ENCODE measurements at regions not wholly inside any gene's neighbourhood (a gene's known extent, or its start where the extent isn't known, plus 50 kb on each side); places are given as distances from the start of the nearest gene placed in this dataset.

- H3K9me3 Mint-ChIP-seq (ENCODE audit: unreplicated experiment): peaks cover 2% of the 10 kb centered on the region
- H3K27ac Mint-ChIP-seq (ENCODE audit: unreplicated experiment): no peak overlapping the region
- TF ChIP-seq, protein P1, sequence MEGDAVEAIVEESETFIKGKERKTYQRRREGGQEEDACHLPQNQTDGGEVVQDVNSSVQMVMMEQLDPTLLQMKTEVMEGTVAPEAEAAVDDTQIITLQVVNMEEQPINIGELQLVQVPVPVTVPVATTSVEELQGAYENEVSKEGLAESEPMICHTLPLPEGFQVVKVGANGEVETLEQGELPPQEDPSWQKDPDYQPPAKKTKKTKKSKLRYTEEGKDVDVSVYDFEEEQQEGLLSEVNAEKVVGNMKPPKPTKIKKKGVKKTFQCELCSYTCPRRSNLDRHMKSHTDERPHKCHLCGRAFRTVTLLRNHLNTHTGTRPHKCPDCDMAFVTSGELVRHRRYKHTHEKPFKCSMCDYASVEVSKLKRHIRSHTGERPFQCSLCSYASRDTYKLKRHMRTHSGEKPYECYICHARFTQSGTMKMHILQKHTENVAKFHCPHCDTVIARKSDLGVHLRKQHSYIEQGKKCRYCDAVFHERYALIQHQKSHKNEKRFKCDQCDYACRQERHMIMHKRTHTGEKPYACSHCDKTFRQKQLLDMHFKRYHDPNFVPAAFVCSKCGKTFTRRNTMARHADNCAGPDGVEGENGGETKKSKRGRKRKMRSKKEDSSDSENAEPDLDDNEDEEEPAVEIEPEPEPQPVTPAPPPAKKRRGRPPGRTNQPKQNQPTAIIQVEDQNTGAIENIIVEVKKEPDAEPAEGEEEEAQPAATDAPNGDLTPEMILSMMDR (IDR thresholded peaks at IDR 0.05; ENCODE audit: partially characterized antibody, unreplicated experiment): no peak
- H3K36me3 Mint-ChIP-seq (ENCODE audit: unreplicated experiment): peaks cover 2% of the 10 kb centered on the region
- H3K4me3 Mint-ChIP-seq (ENCODE audit: unreplicated experiment): no peak overlapping the region
- no peak for DNase-seq
- peaks cover 2% of the 10 kb centered on the region for H3K27me3 Mint-ChIP-seq (ENCODE audit: unreplicated experiment)
- H3K4me1 Mint-ChIP-seq (ENCODE audit: low read depth, unreplicated experiment): peaks cover 2% of the 10 kb centered on the region
These were observed 209.3 kb downstream of the SS18 start for GRCh38 chr18:25881149-25881548.

DNA sequence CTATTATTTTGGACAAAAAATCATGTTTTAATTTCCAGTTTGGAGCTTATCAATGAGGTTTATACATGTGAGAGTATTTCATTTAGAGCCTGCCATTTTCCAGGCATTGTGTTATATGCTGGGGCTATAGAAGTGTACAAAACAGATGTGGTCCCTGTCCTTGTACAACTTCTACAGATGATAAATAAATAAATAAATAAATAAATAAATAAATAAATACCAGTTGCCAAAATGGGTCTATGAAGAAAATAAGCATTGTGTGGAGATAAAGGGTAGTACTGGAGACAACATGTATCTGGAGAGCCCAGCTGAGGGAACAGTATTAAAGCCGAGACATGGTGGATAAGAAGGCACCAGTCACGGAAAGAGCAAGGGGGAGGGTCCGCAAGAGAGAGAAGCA lies 210.0 kb downstream of the SS18 start:
- peaks cover 2% of the 10 kb centered on the region for H3K9me3 Mint-ChIP-seq (ENCODE audit: unreplicated experiment)
- H3K36me3 Mint-ChIP-seq (ENCODE audit: unreplicated experiment): no peaks in the 10 kb centered on the region
- H3K4me1 Mint-ChIP-seq (ENCODE audit: low read depth, unreplicated experiment): peaks cover 5% of the 10 kb centered on the region
- DNase-seq: no peak
- TF ChIP-seq, protein P1 (IDR thresholded peaks at IDR 0.05; ENCODE audit: partially characterized antibody, unreplicated experiment): no peak
- peaks cover 2% of the 10 kb centered on the region for H3K27me3 Mint-ChIP-seq (ENCODE audit: unreplicated experiment)
- no peak overlapping the region for H3K4me3 Mint-ChIP-seq (ENCODE audit: unreplicated experiment)
- no peak overlapping the region for H3K27ac Mint-ChIP-seq (ENCODE audit: unreplicated experiment)

DNA sequence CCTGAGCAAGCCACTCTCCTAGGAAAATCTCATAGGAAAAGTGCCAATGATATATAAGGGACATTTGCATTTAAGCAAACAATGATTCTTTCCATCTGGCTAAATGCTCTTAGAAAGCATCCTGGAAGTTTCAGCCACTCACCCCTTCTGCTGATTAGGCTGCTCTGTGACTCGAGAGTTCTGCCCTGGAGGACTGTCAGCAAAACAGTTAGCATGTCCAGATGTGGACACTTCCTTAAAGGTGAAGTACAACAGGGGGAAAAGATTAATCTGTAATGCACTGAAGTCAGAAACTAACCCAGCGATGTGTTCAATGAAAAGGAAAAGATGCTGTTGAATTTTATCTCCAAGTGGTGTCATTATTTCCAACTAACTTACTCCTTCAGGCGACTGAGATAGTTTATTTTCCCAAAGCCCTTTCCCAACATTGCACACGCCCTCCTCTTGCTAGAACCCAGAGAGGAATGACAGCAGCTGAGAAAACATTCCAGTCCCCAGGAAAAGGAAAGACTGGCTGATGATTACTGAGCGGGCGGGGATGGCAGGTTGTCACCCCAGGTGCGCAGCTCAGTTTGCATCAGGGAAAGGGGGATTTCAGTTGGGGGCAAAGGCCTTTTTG lies 214.0 kb downstream of the SS18 start:
- Mint-ChIP-seq H3K27me3 (ENCODE audit: unreplicated experiment) (peaks cover 2% of the 10 kb centered on the region), H3K9me3 (ENCODE audit: unreplicated experiment) (peaks cover 1% of the 10 kb centered on the region), H3K4me3 (ENCODE audit: unreplicated experiment) (no peak overlapping the region), H3K36me3 (ENCODE audit: unreplicated experiment) (no peaks in the 10 kb centered on the region), H3K4me1 (ENCODE audit: low read depth, unreplicated experiment) (peaks cover 5% of the 10 kb centered on the region), H3K27ac (ENCODE audit: unreplicated experiment) (no peak overlapping the region)
- TF ChIP-seq, protein P1 (IDR thresholded peaks at IDR 0.05; ENCODE audit: partially characterized antibody, unreplicated experiment): no peak
- DNase-seq: no peak

- Mint-ChIP-seq H3K9me3 (ENCODE audit: unreplicated experiment) (peaks cover 2% of the 10 kb centered on the region), H3K27ac (ENCODE audit: unreplicated experiment) (no peak overlapping the region), H3K27me3 (ENCODE audit: unreplicated experiment) (peaks cover 2% of the 10 kb centered on the region), H3K4me1 (ENCODE audit: low read depth, unreplicated experiment) (peaks cover 5% of the 10 kb centered on the region), H3K36me3 (ENCODE audit: unreplicated experiment) (no peaks in the 10 kb centered on the region), H3K4me3 (ENCODE audit: unreplicated experiment) (no peak overlapping the region)
- no peak for DNase-seq
- TF ChIP-seq, protein P1 (IDR thresholded peaks at IDR 0.05; ENCODE audit: partially characterized antibody, unreplicated experiment): no peak
These were observed 214.7 kb downstream of the SS18 start for GRCh38 chr18:25875551-25876240.

DNA sequence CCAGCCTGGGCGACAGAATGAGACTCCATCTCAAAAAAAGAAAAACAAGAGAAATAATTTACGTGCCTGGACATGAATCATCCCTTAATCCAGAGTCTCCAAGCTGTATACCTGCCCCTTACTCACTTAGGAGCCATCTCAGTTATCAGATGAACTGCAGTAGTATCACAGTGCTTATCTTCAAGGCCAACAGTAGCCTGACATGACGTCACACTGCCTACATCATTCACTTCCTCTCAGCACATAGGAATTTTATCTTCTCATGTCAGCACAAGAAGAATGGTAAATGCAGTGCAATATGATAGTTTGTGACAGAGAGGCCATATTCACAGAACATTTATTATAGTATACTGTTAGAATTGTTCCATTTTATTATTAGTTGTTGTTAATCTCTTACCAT lies 216.6 kb downstream of the SS18 start:
- Mint-ChIP-seq H3K36me3 (ENCODE audit: unreplicated experiment) (no peaks in the 10 kb centered on the region), H3K9me3 (ENCODE audit: unreplicated experiment) (peaks cover 4% of the 10 kb centered on the region), H3K27ac (ENCODE audit: unreplicated experiment) (no peak overlapping the region), H3K27me3 (ENCODE audit: unreplicated experiment) (no peaks in the 10 kb centered on the region), H3K4me1 (ENCODE audit: low read depth, unreplicated experiment) (peaks cover 5% of the 10 kb centered on the region), H3K4me3 (ENCODE audit: unreplicated experiment) (no peak overlapping the region)
- DNase-seq: no peak
- TF ChIP-seq, protein P1 (IDR thresholded peaks at IDR 0.05; ENCODE audit: partially characterized antibody, unreplicated experiment): no peak

Measured in glutamatergic neuron (in vitro differentiated cells).